H1 (cell line): ENCODE measurements at regions not wholly inside any gene's neighbourhood (a gene's known extent, or its start where the extent isn't known, plus 50 kb on each side); places are given as distances from the start of the nearest gene placed in this dataset.

ENCODE experiments used
- JUND ChIP-seq: IDR thresholded peaks from 2 replicates; pipeline ENCODE4 v1.6.1; 2011; ENCODE audit warnings: mild to moderate bottlenecking, improper control_type of control experiment, low read length
- PHF8 ChIP-seq: fragments of 200-600 bp; sonication (generic); conservative IDR thresholded peaks from 2 replicates; pipeline ENCODE4 v1.7.1; 2012; ENCODE audit warnings: low read depth, mild to moderate bottlenecking, inconsistent platforms, low read length, moderate library complexity
- RAD21 ChIP-seq, 2 experiments: IDR thresholded peaks in 1 of 2; conservative IDR thresholded peaks in 1 of 2; 2 replicates each; pipeline ENCODE4 v1.6.1; 2011; ENCODE audit warnings: low read depth in 2 of 2, low read length in 2 of 2, improper control_type of control experiment in 1 of 2, inconsistent platforms in 1 of 2, mild to moderate bottlenecking in 1 of 2, moderate library complexity in 1 of 2
- RBBP5 ChIP-seq: IDR thresholded peaks from 2 replicates; pipeline ENCODE4 v1.7.1; 2012; ENCODE audit warnings: low read depth, mild to moderate bottlenecking, inconsistent platforms, low read length, moderate library complexity, borderline replicate concordance
- TF ChIP-seq, protein P1 (sequence below): fragments of 300-600 bp; sonication (generic); IDR thresholded peaks from 2 replicates; pipeline ENCODE4 v1.7.1; 2012; ENCODE audit warnings: low read length, moderate library complexity, mild to moderate bottlenecking, inconsistent platforms; ENCODE audit not compliant: insufficient replicate concordance

DNA sequence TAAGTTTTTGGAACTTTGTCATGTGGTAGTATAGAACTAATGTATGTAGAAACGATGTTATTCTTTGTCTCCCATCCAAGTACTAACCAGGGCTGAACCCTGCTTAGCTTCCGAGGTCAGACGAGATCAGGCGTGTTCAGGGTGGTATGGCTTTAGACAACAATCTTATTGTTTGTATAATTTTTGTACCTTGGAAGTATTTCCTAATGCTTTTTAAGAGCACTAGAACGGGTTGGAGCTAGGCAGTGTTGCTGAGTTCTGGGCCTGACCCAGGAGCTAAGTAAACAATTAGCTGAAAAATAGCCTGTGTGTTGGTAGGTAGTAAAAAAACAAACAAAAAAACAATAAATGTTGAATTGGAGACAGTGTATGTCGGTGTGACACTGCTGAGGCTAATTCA is 244.3 kb downstream of the EMP1 start (continued):
- TF ChIP-seq, protein P1, sequence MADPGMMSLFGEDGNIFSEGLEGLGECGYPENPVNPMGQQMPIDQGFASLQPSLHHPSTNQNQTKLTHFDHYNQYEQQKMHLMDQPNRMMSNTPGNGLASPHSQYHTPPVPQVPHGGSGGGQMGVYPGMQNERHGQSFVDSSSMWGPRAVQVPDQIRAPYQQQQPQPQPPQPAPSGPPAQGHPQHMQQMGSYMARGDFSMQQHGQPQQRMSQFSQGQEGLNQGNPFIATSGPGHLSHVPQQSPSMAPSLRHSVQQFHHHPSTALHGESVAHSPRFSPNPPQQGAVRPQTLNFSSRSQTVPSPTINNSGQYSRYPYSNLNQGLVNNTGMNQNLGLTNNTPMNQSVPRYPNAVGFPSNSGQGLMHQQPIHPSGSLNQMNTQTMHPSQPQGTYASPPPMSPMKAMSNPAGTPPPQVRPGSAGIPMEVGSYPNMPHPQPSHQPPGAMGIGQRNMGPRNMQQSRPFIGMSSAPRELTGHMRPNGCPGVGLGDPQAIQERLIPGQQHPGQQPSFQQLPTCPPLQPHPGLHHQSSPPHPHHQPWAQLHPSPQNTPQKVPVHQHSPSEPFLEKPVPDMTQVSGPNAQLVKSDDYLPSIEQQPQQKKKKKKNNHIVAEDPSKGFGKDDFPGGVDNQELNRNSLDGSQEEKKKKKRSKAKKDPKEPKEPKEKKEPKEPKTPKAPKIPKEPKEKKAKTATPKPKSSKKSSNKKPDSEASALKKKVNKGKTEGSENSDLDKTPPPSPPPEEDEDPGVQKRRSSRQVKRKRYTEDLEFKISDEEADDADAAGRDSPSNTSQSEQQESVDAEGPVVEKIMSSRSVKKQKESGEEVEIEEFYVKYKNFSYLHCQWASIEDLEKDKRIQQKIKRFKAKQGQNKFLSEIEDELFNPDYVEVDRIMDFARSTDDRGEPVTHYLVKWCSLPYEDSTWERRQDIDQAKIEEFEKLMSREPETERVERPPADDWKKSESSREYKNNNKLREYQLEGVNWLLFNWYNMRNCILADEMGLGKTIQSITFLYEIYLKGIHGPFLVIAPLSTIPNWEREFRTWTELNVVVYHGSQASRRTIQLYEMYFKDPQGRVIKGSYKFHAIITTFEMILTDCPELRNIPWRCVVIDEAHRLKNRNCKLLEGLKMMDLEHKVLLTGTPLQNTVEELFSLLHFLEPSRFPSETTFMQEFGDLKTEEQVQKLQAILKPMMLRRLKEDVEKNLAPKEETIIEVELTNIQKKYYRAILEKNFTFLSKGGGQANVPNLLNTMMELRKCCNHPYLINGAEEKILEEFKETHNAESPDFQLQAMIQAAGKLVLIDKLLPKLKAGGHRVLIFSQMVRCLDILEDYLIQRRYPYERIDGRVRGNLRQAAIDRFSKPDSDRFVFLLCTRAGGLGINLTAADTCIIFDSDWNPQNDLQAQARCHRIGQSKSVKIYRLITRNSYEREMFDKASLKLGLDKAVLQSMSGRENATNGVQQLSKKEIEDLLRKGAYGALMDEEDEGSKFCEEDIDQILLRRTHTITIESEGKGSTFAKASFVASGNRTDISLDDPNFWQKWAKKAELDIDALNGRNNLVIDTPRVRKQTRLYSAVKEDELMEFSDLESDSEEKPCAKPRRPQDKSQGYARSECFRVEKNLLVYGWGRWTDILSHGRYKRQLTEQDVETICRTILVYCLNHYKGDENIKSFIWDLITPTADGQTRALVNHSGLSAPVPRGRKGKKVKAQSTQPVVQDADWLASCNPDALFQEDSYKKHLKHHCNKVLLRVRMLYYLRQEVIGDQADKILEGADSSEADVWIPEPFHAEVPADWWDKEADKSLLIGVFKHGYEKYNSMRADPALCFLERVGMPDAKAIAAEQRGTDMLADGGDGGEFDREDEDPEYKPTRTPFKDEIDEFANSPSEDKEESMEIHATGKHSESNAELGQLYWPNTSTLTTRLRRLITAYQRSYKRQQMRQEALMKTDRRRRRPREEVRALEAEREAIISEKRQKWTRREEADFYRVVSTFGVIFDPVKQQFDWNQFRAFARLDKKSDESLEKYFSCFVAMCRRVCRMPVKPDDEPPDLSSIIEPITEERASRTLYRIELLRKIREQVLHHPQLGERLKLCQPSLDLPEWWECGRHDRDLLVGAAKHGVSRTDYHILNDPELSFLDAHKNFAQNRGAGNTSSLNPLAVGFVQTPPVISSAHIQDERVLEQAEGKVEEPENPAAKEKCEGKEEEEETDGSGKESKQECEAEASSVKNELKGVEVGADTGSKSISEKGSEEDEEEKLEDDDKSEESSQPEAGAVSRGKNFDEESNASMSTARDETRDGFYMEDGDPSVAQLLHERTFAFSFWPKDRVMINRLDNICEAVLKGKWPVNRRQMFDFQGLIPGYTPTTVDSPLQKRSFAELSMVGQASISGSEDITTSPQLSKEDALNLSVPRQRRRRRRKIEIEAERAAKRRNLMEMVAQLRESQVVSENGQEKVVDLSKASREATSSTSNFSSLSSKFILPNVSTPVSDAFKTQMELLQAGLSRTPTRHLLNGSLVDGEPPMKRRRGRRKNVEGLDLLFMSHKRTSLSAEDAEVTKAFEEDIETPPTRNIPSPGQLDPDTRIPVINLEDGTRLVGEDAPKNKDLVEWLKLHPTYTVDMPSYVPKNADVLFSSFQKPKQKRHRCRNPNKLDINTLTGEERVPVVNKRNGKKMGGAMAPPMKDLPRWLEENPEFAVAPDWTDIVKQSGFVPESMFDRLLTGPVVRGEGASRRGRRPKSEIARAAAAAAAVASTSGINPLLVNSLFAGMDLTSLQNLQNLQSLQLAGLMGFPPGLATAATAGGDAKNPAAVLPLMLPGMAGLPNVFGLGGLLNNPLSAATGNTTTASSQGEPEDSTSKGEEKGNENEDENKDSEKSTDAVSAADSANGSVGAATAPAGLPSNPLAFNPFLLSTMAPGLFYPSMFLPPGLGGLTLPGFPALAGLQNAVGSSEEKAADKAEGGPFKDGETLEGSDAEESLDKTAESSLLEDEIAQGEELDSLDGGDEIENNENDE: no peak
- TF ChIP-seq PHF8 (no peak), RBBP5 (no peak), JUND (no peak), RAD21 (IDR thresholded peaks at IDR 0.05 in 1 of 2, conservative IDR thresholded peaks at IDR 0.05 in 1 of 2; ENCODE audit: low read depth in 2 of 2, low read length in 2 of 2) (no peak)
